Adrenal gland (tissue), 9 donors: ENCODE measurements at regions not wholly inside any gene's neighbourhood (a gene's known extent, or its start where the extent isn't known, plus 50 kb on each side); places are given as distances from the start of the nearest gene placed in this dataset.

Experiments
- DNase-seq, 7 donors: peaks; one replicate each; pipeline ENCODE4 v3.0.0-alpha.2; 2019 to 2020
- H3K27ac ChIP-seq, 5 donors: fragments of 200-600 bp; sonication (generic) in 4 of 5; 1 replicate in 3 of 5; 2 replicates in 2 of 5; pipeline versions ENCODE4 v1.5.1 to v1.8.0; 2016 to 2020; ENCODE audit warnings: mild to moderate bottlenecking in 1 of 5
- H3K27me3 ChIP-seq: fragments of 200-600 bp; 2 replicates; pipeline ENCODE4 v1.8.0; 2021
- H3K36me3 ChIP-seq, 2 donors: fragments of 200-600 bp; replicated peaks in 1 of 2; 1 replicate in 1 of 2; 2 replicates in 1 of 2; pipeline versions ENCODE4 v1.5.1 to v1.8.0; 2018 to 2022
- H3K4me1 ChIP-seq, 2 donors: fragments of 200-600 bp; replicated peaks in 1 of 2; 1 replicate in 1 of 2; 2 replicates in 1 of 2; pipeline versions ENCODE4 v1.5.1 to v1.8.0; 2018 to 2021
- H3K4me3 ChIP-seq, 4 donors: fragments of 200-600 bp; sonication (generic) in 3 of 4; one replicate each; pipeline ENCODE4 v1.5.1; 2016 to 2018
- H3K9me3 ChIP-seq, 3 donors: fragments of 200-600 bp; sonication (generic) in 1 of 3; replicated peaks in 1 of 3; 1 replicate in 2 of 3; 2 replicates in 1 of 3; pipeline versions ENCODE4 v1.5.1 to v1.8.0; 2016 to 2021
- CTCF ChIP-seq, 6 experiments: fragments of 450-650 bp in 4 of 6; fragments of 200-600 bp in 2 of 6; sonication (generic) in 1 of 6; IDR thresholded peaks; 1 replicate in 5 of 6; 2 replicates in 1 of 6; pipeline versions ENCODE4 v1.5.1 to v1.8.0; 2016 to 2021; ENCODE audit warnings: antibody characterized with exemption in 6 of 6, mild to moderate bottlenecking in 2 of 6, moderate library complexity in 1 of 6
- POLR2A ChIP-seq, 2 donors: fragments of 450-650 bp; IDR thresholded peaks; one replicate each; pipeline ENCODE4 v1.6.1; 2017; ENCODE audit warnings: antibody characterized with exemption in 2 of 2, mild to moderate bottlenecking in 2 of 2, moderate library complexity in 1 of 2
- WGBS, 4 donors: extraction: QIAGEN DNeasy Blood & Tissue Kit in 2 of 4; methylation state at CpG; one replicate each; pipeline versions ENCODE4 v1.1.5 to v1.1.7; 2013 to 2017; 5-methylcytosine and 5-hydroxymethylcytosine counted together
- intact Hi-C, 2 donors: fragments of 100-400 bp; cut with DNase I; formaldehyde crosslinking; loops; one replicate each; pipeline versions ENCODE4 v1.14.1 to v1.15.0; 2022 to 2023
- donor health status: healthy with polysubstance abuse.
- donor health status: Bipolar disorder and iron deficiency.
- donor health status: DM: yes; HTN: yes; CAD: no.
- donor health status: DM: no; HTN: no; CAD: no.
- donor health status: DM: no; HTN: no; CAD: no.

- no peak overlapping the region for H3K4me3 ChIP-seq
- intact Hi-C loops = no loop called here
- H3K27ac ChIP-seq = no peak overlapping the region
- no peaks in the 10 kb centered on the region for H3K36me3 ChIP-seq
- no peaks in the 10 kb centered on the region for H3K4me1 ChIP-seq
- no peaks in the 10 kb centered on the region for H3K9me3 ChIP-seq
- no peak for DNase-seq
- WGBS, 4 donors = 43 to 62% (median 57%) methylated on average over 3 of the region's 3 CpGs
- TF ChIP-seq POLR2A (IDR thresholded peaks at IDR 0.05) = no peak
- no peak for TF ChIP-seq CTCF (IDR thresholded peaks at IDR 0.05)
- peaks cover 4% of the 10 kb centered on the region for H3K27me3 ChIP-seq
Observed at GRCh38 chr10:117950408-117950807, 96.3 kb downstream of the RAB11FIP2 start.
